Nephron progenitor cell (in vitro differentiated cells): ENCODE measurements at regions not wholly inside any gene's neighbourhood (a gene's known extent, or its start where the extent isn't known, plus 50 kb on each side); places are given as distances from the start of the nearest gene placed in this dataset.
"Not testable (repeated sequence)": the region's sequence is repeated elsewhere in the genome, so short reads cannot be mapped to it uniquely, and the experiment has no call there.

Experiments used
- DNase-seq: peaks from one replicate; pipeline ENCODE4 v3.0.0; 2021
- H3K27ac Mint-ChIP-seq: 2 replicates; pipeline ENCODE4 v1.8.0; 2021; ENCODE audit warnings: mild to moderate bottlenecking, moderate library complexity, mixed read lengths
- H3K27me3 Mint-ChIP-seq: 2 replicates; pipeline ENCODE4 v1.8.0; 2021; ENCODE audit warnings: mild to moderate bottlenecking, low read depth, mixed read lengths; ENCODE audit not compliant: poor library complexity
- H3K36me3 Mint-ChIP-seq: 2 replicates; pipeline ENCODE4 v1.8.0; 2021; ENCODE audit warnings: low read depth, mixed read lengths
- H3K4me1 Mint-ChIP-seq: 2 replicates; pipeline ENCODE4 v1.8.0; 2021; ENCODE audit warnings: mixed read lengths
- H3K4me3 Mint-ChIP-seq: 2 replicates; pipeline ENCODE4 v1.8.0; 2021; ENCODE audit warnings: mild to moderate bottlenecking, moderate library complexity, mixed read lengths
- H3K9me3 Mint-ChIP-seq: 2 replicates; pipeline ENCODE4 v1.8.0; 2021; ENCODE audit warnings: mild to moderate bottlenecking, moderate library complexity, mixed read lengths

DNA sequence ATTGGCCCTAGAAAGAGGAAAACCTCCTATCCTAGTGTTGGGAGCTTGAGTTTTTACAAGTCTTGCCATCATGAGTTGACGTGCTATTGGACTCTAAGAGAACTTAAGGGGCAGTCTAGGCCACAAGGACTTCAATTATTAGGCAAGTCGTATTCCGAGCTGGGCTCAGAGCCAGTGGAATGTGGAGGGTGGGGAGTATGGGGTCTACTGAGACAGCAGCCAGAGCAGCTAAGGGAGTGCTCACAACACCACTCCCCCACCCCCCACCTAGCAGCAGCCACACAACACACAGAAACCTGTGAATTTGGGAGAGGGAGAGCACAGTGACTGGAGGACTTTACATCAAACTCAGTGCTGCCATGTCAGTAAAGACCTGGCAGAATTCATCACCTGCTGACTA, 62.0 kb upstream of the ZNG1F start:
- DNase-seq, H3K4me3 Mint-ChIP-seq, H3K4me1 Mint-ChIP-seq, H3K27ac Mint-ChIP-seq, H3K27me3 Mint-ChIP-seq, H3K36me3 Mint-ChIP-seq: not testable (repeated sequence)
- peaks cover 66% of the 10 kb centered on the region for H3K9me3 Mint-ChIP-seq

DNA sequence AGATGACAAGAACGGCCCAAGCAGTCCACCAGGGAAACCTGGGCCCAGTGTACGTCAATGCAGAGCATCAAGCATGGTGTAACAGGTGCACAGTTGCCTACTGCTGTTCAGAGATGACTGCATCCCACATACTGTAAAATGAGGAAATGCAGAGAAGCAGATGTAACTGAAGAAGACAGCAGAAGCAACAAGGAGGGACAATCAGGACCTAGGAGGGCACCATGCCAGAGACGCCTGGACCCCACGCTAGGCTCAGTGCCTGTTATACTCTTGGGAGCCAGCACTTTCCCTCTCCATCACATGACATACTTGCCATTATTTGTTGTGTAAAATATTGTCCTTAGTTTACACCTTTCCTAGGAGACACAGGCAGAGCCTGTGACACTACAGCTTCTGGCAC, 57.6 kb upstream of the ZNG1F start:
- DNase-seq, H3K36me3 Mint-ChIP-seq: not testable (repeated sequence)
- H3K9me3 Mint-ChIP-seq = peaks cover 69% of the 10 kb centered on the region

More for the DNA sequence above, 57.6 kb upstream of the ZNG1F start:
- not testable (repeated sequence) for H3K4me3 Mint-ChIP-seq, H3K27me3 Mint-ChIP-seq, H3K27ac Mint-ChIP-seq, H3K4me1 Mint-ChIP-seq
